IMR-90 (cell line): ENCODE measurements at regions not wholly inside any gene's neighbourhood (a gene's known extent, or its start where the extent isn't known, plus 50 kb on each side); places are given as distances from the start of the nearest gene placed in this dataset.
"Not testable (repeated sequence)": the region's sequence is repeated elsewhere in the genome, so short reads cannot be mapped to it uniquely, and the experiment has no call there.

Source experiments
- ATAC-seq: fragments of 200-7000 bp; cut with Tn5 transposase; 2 replicates; pipeline ENCODE4 v1.9.1; 2020; ENCODE audit warnings: low read depth, mild to moderate bottlenecking, moderate library complexity
- BruUV-seq: library from RNA; stranded (reverse); fragments of 400-500 nt; replicated peaks from 2 replicates; lab custom pipeline; 2021; lab: Mats Ljungman, UMichigan
- CTCF ChIA-PET: fragments of 300-600 bp; formaldehyde crosslinking; extraction: SDS; loops from one replicate; lab custom pipeline; 2021; ENCODE audit warnings: antibody characterized with exemption; lab: Yijun Ruan, JAX
- POLR2A ChIA-PET: fragments of 300-600 bp; sonication (Branson Sonifier 250); formaldehyde crosslinking; loops from one replicate; lab custom pipeline; 2022; ENCODE audit warnings: antibody characterized with exemption; ENCODE audit not compliant: unreplicated experiment; lab: Charles Lee
- DNase-seq: peaks from one replicate; pipeline ENCODE4 v3.0.0; 2013
- H2AFZ ChIP-seq: replicated peaks from 2 replicates; pipeline ENCODE3; 2013; ENCODE audit warnings: low read length, mild to moderate bottlenecking; ENCODE audit not compliant: poor library complexity
- H2AK5ac ChIP-seq: 2 replicates; pipeline ENCODE4 v1.6.1; 2013; ENCODE audit warnings: low read depth, low read length, inconsistent platforms
- H2AK9ac ChIP-seq: replicated peaks from 2 replicates; pipeline ENCODE3; 2013; ENCODE audit warnings: mild to moderate bottlenecking, low read depth, low read length, moderate library complexity; ENCODE audit not compliant: poor library complexity
- H2BK120ac ChIP-seq: 2 replicates; pipeline ENCODE4 v1.6.1; 2013; ENCODE audit warnings: low read depth, low read length, inconsistent platforms
- H2BK15ac ChIP-seq: 3 replicates; pipeline ENCODE4 v1.6.1; 2013; ENCODE audit warnings: low read depth, low read length, inconsistent platforms
- H2BK20ac ChIP-seq: 2 replicates; pipeline ENCODE4 v1.6.1; 2013; ENCODE audit warnings: low read depth, mild to moderate bottlenecking, inconsistent platforms, low read length, moderate library complexity
- H2BK5ac ChIP-seq: 2 replicates; pipeline ENCODE4 v1.6.1; 2013; ENCODE audit warnings: mild to moderate bottlenecking, low read depth, low read length, inconsistent platforms; ENCODE audit not compliant: poor library complexity, severe bottlenecking
- H3K14ac ChIP-seq: replicated peaks from 2 replicates; pipeline ENCODE4 v1.6.1; 2013; ENCODE audit warnings: low read depth, low read length, inconsistent platforms
- H3K18ac ChIP-seq: 2 replicates; pipeline ENCODE4 v1.6.1; 2013; ENCODE audit warnings: low read depth, low read length, control low read depth
- H3K23ac ChIP-seq: 2 replicates; pipeline ENCODE4 v1.6.1; 2013; ENCODE audit warnings: low read depth, low read length, inconsistent platforms
- H3K27ac ChIP-seq: 2 replicates; pipeline ENCODE4 v1.5.1; 2013; ENCODE audit warnings: mild to moderate bottlenecking, control low read depth, low read length; ENCODE audit not compliant: insufficient read depth
- H3K27me3 ChIP-seq: 2 replicates; pipeline ENCODE4 v1.6.1; 2013; ENCODE audit warnings: low read length; ENCODE audit not compliant: control insufficient read depth, insufficient read depth
- H3K36me3 ChIP-seq: 2 replicates; pipeline ENCODE4 v1.6.1; 2013; ENCODE audit warnings: low read length, mixed read lengths; ENCODE audit not compliant: control insufficient read depth, insufficient read depth
- H3K4ac ChIP-seq: 2 replicates; pipeline ENCODE4 v1.6.1; 2013; ENCODE audit warnings: low read depth, low read length, inconsistent platforms
- H3K4me1 ChIP-seq: 2 replicates; pipeline ENCODE4 v1.6.1; 2013; ENCODE audit warnings: low read length, mixed read lengths; ENCODE audit not compliant: control insufficient read depth, insufficient read depth
- H3K4me2 ChIP-seq: 2 replicates; pipeline ENCODE4 v1.6.1; 2013; ENCODE audit warnings: low read depth, mild to moderate bottlenecking, control low read depth, low read length, moderate library complexity
- H3K4me3 ChIP-seq: 2 replicates; pipeline ENCODE4 v1.5.1; 2013; ENCODE audit warnings: low read depth, mild to moderate bottlenecking, control low read depth, low read length, moderate library complexity; ENCODE audit not compliant: insufficient read depth
- H3K56ac ChIP-seq: 2 replicates; pipeline ENCODE4 v1.6.1; 2013; ENCODE audit warnings: low read length, inconsistent platforms; ENCODE audit not compliant: insufficient read depth; ENCODE audit errors: extremely low read depth
- H3K79me1 ChIP-seq, 2 experiments: 2 replicates each; pipeline ENCODE4 v1.6.1; 2013; ENCODE audit warnings: low read length in 2 of 2, inconsistent platforms in 1 of 2, low read depth in 1 of 2
- H3K9ac ChIP-seq: 2 replicates; pipeline ENCODE4 v1.6.1; 2013; ENCODE audit warnings: low read depth, low read length, control low read depth
- H3K9me1 ChIP-seq: 2 replicates; pipeline ENCODE4 v1.6.1; 2013; ENCODE audit warnings: low read length, inconsistent platforms; ENCODE audit not compliant: insufficient read depth
- H3K9me3 ChIP-seq: 2 replicates; pipeline ENCODE4 v1.6.1; 2013; ENCODE audit warnings: low read length; ENCODE audit not compliant: control insufficient read depth, insufficient read depth
- H4K20me1 ChIP-seq: 2 replicates; pipeline ENCODE4 v1.6.1; 2013; ENCODE audit warnings: low read length, inconsistent platforms; ENCODE audit not compliant: insufficient read depth
- H4K5ac ChIP-seq: 2 replicates; pipeline ENCODE4 v1.6.1; 2013; ENCODE audit warnings: mild to moderate bottlenecking, low read depth, low read length, control low read depth
- H4K8ac ChIP-seq, 2 experiments: 2 replicates each; pipeline ENCODE4 v1.6.1; 2013; ENCODE audit warnings: low read depth in 2 of 2, low read length in 2 of 2, control low read depth in 1 of 2, inconsistent platforms in 1 of 2
- H4K91ac ChIP-seq: 2 replicates; pipeline ENCODE4 v1.6.1; 2013; ENCODE audit warnings: low read depth, low read length, inconsistent platforms; ENCODE audit not compliant: insufficient read depth
- MAFK ChIP-seq: IDR thresholded peaks from 2 replicates; pipeline ENCODE4 v1.6.1; 2012; ENCODE audit warnings: low read depth, low read length, improper control_type of control experiment
- whole genome bisulfite sequencing, 2 experiments: methylation state at CpG; one replicate each; pipeline versions ENCODE4 v1.1.5 to v1.1.7; 2013; ENCODE audit warnings: missing lambda C conversion rate in 2 of 2; ENCODE audit not compliant: insufficient read length in 1 of 2; ENCODE audit errors: extremely low coverage in 2 of 2; 5-methylcytosine and 5-hydroxymethylcytosine counted together
- dilution Hi-C: fragments of 300-500 bp; cut with HindIII; formaldehyde crosslinking; loops from one replicate; pipeline ENCODE4 v1.14.3; 2018; ENCODE audit warnings: low sequenced_read_pairs; ENCODE audit not compliant: unreplicated experiment
- in situ Hi-C: fragments of 300-500 bp; cut with MboI; formaldehyde crosslinking; loops from 3 replicates; pipeline ENCODE4 v1.14.3; 2019; ENCODE audit warnings: low sequenced_read_pairs, inconsistent platforms, mixed read lengths
- intact Hi-C: fragments of 100-400 bp; cut with micrococcal nuclease; formaldehyde crosslinking; loops from 2 replicates; pipeline ENCODE4 v1.10.0; 2022

DNA sequence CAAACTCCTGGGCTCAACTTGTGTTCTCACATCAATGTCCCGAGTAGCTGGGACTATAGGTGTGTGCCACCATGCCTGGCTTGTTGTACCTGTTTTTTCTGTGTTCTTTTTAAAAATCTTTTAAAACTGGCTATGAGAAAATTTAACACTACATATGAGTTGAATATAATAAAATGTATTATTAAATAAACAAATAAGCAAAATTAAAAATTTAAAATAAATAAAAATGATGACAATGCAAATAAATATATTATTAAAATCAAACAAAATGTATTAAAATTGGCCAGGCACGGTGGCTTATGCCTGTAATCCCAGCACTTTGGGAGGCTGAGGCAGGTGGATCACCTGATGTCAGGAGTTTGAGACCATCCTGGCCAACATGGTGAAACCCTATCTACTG lies 162.4 kb downstream of the ZFP64 start:
- H4K91ac ChIP-seq, H3K56ac ChIP-seq, H3K27ac ChIP-seq, ATAC-seq, H3K23ac ChIP-seq, CTCF ChIA-PET, DNase-seq, H3K9me3 ChIP-seq, H3K27me3 ChIP-seq, intact Hi-C loops, H3K36me3 ChIP-seq, H3K4me2 ChIP-seq, H4K8ac ChIP-seq, H4K5ac ChIP-seq, in situ Hi-C loops, H4K20me1 ChIP-seq, POLR2A ChIA-PET, H3K9ac ChIP-seq, H2BK5ac ChIP-seq, H2AFZ ChIP-seq, H2AK9ac ChIP-seq, H2BK20ac ChIP-seq, H3K79me1 ChIP-seq, BruUV-seq, H2BK15ac ChIP-seq, H3K4me3 ChIP-seq, H3K14ac ChIP-seq, dilution Hi-C loops: not testable (repeated sequence)
- no CpG with 5 or more reads among the region's 2 CpGs for WGBS, 2 experiments
- peak overlapping the region; percentile 58; the same call in 1 of the 2 replicates for H3K4ac ChIP-seq
- peak overlapping the region; percentile 62; the same call in 1 of the 2 replicates for H3K18ac ChIP-seq
- peaks cover 11% of the 10 kb centered on the region for H3K9me1 ChIP-seq
- peak; percentile 55 for TF ChIP-seq MAFK
- peaks cover 20% of the 10 kb centered on the region for H3K4me1 ChIP-seq
- H2AK5ac ChIP-seq, result peak overlapping the region; percentile 67; the same call in 1 of the 2 replicates
- H2BK120ac ChIP-seq, result 0 out of 2 replicates have a peak overlapping the region, but pooled peaks have one; percentile 45
